Progenitor cell of endocrine pancreas (in vitro differentiated cells): ENCODE measurements at regions not wholly inside any gene's neighbourhood (a gene's known extent, or its start where the extent isn't known, plus 50 kb on each side); places are given as distances from the start of the nearest gene placed in this dataset.

ENCODE experiments used
- DNase-seq: peaks from one replicate; pipeline ENCODE4 v3.0.0; 2021; ENCODE audit warnings: low spot score; ENCODE audit not compliant: unreplicated experiment
- H3K27ac Mint-ChIP-seq: 2 replicates; pipeline ENCODE4 v1.8.0; 2021; ENCODE audit warnings: mild to moderate bottlenecking, moderate library complexity, mixed read lengths
- H3K27me3 Mint-ChIP-seq: 2 replicates; pipeline ENCODE4 v1.8.0; 2021; ENCODE audit warnings: mixed read lengths
- H3K36me3 Mint-ChIP-seq: 2 replicates; pipeline ENCODE4 v1.8.0; 2022; ENCODE audit warnings: mixed read lengths; ENCODE audit not compliant: insufficient read depth
- H3K4me1 Mint-ChIP-seq: 2 replicates; pipeline ENCODE4 v1.8.0; 2021; ENCODE audit warnings: low read depth, mixed read lengths
- H3K4me3 Mint-ChIP-seq: 2 replicates; pipeline ENCODE4 v1.8.0; 2021; ENCODE audit warnings: low read depth, mild to moderate bottlenecking, moderate library complexity, mixed read lengths
- H3K9me3 Mint-ChIP-seq: 2 replicates; pipeline ENCODE4 v1.8.0; 2021; ENCODE audit warnings: low read depth, mixed read lengths
- CTCF ChIP-seq: fragments of 200-600 bp; sonication (generic); IDR thresholded peaks from one replicate; pipeline ENCODE4 v1.5.0; 2021; ENCODE audit warnings: antibody characterized with exemption, mild to moderate bottlenecking; ENCODE audit not compliant: unreplicated experiment

- Mint-ChIP-seq H3K4me3 (no peak overlapping the region), H3K9me3 (peaks cover 4% of the 10 kb centered on the region), H3K27ac (no peak overlapping the region), H3K36me3 (no peaks in the 10 kb centered on the region), H3K4me1 (peaks cover 6% of the 10 kb centered on the region), H3K27me3 (peaks cover 3% of the 10 kb centered on the region)
- DNase-seq = no peak
- no peak for TF ChIP-seq CTCF
Measured at GRCh38 chr7:94060752-94061151, 56.6 kb upstream of the BET1 start.

- Mint-ChIP-seq H3K36me3 (no peaks in the 10 kb centered on the region), H3K4me3 (no peak overlapping the region), H3K27ac (no peak overlapping the region), H3K9me3 (no peaks in the 10 kb centered on the region), H3K4me1 (peaks cover 6% of the 10 kb centered on the region), H3K27me3 (peaks cover 3% of the 10 kb centered on the region)
- no peak for TF ChIP-seq CTCF
- DNase-seq = no peak
Measured at GRCh38 chr7:94061326-94061725, 57.2 kb upstream of the BET1 start.

GRCh38 chr7:94062372-94062771, 58.2 kb upstream of the BET1 start:
- Mint-ChIP-seq H3K4me1 (peaks cover 6% of the 10 kb centered on the region), H3K27me3 (peaks cover 6% of the 10 kb centered on the region), H3K9me3 (no peaks in the 10 kb centered on the region), H3K36me3 (no peaks in the 10 kb centered on the region), H3K27ac (no peak overlapping the region), H3K4me3 (no peak overlapping the region)
- DNase-seq = no peak
- TF ChIP-seq CTCF = no peak

- DNase-seq = no peak
- Mint-ChIP-seq H3K36me3 (no peaks in the 10 kb centered on the region), H3K27ac (no peak overlapping the region), H3K4me1 (peaks cover 6% of the 10 kb centered on the region), H3K9me3 (no peaks in the 10 kb centered on the region), H3K4me3 (no peak overlapping the region), H3K27me3 (peaks cover 6% of the 10 kb centered on the region)
- TF ChIP-seq CTCF = no peak
Measured at GRCh38 chr7:94064541-94065191, 60.5 kb upstream of the BET1 start.

- peaks cover 6% of the 10 kb centered on the region for H3K4me1 Mint-ChIP-seq
- DNase-seq = no peak
- H3K27ac Mint-ChIP-seq = no peak overlapping the region
- no peaks in the 10 kb centered on the region for H3K36me3 Mint-ChIP-seq
- peaks cover 6% of the 10 kb centered on the region for H3K27me3 Mint-ChIP-seq
- no peak for TF ChIP-seq CTCF
- H3K4me3 Mint-ChIP-seq = no peak overlapping the region
- H3K9me3 Mint-ChIP-seq = no peaks in the 10 kb centered on the region
Measured at GRCh38 chr7:94067047-94067446, 62.9 kb upstream of the BET1 start.
